GM18861 (cell line): ENCODE measurements at regions not wholly inside any gene's neighbourhood (a gene's known extent, or its start where the extent isn't known, plus 50 kb on each side); places are given as distances from the start of the nearest gene placed in this dataset.

Experiments
- ATAC-seq: cut with Tn5 transposase; IDR thresholded peaks from one replicate; pipeline ENCODE4 v1.9.1; 2021; ENCODE audit not compliant: unreplicated experiment

DNA sequence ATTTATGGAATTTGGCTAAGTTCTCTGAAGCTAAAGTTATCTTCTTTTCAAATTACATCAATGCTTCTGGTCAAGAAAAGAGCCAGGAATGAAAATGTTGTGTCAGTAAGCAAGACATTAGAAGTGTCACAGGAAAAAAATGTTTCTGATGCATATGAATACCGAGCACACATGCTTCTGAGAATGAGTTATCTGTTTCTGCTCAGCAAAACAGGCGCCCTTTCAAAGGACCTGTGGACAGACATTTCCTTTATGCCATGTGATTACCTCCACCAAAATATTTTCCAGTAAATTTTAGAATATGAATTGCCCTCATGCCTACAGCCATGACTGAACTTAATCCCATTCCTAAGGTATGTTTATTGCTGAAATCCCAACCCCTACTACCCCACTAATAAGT is 55.4 kb upstream of the RNF180 start:
- ATAC-seq: no peak

DNA sequence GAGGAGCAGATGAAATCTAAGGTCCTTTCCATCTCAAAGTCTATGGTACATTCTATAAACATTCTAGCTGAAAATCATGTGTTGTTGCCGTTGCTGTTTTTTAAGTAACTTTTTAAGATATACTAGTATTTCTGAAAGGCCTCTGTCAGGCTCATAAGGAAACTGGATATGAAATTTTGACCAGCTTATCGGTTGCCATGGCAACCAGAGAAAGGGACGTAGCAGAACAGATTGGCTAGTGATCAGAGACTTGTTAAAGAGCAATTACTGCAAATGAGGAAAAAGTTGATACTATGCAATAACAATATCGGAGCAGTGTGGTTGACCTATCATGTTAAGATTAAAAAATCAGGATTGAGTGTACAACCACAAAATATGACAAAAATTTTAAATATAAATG is 57.0 kb upstream of the RNF180 start:
- ATAC-seq: no peak

DNA sequence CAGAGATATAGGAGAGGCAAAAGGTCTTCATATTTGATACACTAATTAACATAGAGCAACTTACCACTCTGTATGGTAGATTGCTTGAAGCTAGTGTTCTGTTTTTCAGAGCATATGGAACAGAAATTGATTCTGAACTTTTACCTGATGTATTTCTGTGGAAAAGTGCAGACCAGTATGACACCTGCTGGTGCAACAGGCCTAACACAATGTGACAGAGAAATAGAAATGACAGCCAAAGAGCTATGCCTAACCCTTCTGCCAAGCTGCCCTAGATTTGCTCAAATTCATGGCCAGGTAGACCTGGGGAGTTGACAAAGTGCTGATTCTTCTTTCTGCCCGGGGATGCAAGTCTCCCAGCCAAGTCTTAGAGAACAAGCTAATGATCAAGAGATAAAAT is 65.4 kb upstream of the RNF180 start:
- no peak for ATAC-seq

DNA sequence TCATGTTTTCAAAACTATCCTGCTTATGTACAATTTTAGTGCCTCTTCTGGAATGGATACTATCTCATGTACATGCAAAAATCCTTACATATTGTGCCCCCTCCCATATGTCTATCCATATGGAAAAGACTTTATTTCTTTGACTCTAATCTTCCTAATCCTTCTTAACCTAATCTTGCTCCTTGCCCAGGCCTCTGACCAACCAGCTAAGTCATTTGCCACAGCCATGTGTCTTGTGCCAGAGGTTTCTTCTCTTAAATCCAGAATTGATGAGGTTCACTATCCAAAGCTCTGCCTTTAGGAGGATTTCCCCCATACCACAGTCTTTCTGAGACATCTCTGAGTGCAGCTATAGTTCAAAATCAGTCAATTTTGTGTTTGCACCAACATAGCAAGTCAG is 68.9 kb upstream of the RNF180 start:
- ATAC-seq: no peak

DNA sequence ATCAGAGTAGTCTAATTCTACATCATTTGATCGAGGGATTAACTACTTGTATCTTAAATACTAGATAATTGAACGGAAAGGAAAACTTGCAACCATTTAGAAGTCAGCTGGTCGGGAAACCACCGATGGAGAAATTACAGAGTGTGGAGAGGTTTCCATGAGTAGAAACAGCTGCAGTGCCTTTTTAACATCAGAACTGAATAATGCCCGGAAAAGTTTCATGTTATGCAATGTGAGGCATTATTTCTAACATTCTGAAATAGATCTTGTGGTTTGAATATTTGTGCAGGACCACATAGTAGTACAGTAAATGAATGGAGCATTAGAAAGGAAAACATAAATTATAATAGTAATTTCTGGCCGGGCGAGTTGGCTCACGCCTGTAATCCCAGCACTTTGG is 88.1 kb upstream of the RNF180 start:
- no peak for ATAC-seq

DNA sequence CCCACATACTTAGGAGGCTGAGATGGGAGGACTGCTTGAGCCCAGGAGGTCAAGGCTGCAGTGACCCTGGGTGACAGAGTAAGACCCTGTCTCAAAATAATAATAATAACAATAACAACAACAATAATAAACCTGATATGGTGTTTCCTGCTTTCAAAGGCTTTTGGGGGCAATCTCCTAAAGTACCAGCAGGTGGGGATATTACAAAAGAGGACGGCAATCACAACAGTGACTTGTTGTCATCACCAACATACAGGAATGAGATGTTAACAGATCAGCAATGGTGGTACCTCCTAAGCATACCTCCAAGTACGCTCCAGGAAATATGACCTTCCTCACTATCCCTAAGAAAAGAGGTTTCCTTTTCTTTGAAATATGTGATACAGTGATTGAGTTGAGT is 91.1 kb upstream of the RNF180 start:
- peak; percentile 88 for ATAC-seq

DNA sequence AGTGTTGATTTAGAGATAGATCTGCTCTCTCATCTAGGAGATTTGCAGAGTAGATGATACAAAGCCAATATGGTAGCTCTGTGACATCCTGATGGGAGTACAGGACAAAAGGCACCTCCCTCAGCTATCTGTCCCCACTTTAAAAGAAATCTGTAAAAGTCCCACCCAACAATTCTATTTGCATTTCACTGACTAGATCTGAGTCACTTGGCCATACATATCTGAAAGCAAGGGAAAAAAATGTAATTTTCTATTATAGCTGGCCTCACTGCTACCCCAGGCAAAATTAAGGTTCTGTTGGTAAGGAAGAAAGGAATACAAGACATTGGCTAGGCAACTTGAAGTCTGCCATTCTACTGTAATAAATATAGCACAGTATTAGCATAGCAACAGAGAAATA is 96.2 kb upstream of the RNF180 start:
- no peak for ATAC-seq

DNA sequence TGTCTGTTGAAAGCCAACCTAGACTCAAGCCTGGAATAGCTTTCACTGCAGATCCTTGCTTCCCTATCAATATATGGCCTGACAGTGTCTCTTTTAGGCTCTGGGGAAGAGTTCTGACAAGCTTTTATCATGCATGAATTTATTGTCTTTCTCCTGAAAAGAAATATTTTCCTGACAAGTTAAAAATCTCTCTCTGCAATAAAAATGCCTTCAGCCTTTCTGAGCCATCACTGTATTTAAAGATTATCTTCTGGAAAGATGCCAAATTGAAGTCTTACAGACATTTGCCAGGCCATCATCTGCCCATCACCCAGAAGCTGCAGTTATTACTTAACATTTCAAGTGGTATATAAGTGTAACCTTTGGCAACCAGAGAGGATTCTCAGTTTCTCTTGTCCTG is 88.1 kb upstream of the HTR1A start:
- ATAC-seq: no peak

DNA sequence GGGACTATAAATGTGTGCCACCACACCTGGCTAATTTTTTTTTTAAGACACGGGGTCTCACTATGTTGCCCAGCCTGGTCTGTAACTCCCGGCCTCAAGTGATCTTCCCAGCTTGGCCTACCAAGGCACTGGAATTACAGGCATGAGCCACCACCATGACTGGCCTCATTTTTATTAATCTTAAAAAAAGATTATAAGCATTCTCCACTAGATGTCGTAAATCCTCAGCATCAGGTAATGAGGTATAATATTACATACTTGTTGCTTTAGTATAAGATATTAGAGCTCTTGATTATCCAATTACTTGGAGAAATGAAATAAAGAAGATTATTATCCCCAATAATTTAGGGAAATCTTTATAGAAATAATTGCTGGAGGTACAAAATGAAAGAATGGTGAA is 78.2 kb upstream of the HTR1A start:
- ATAC-seq: no peak

DNA sequence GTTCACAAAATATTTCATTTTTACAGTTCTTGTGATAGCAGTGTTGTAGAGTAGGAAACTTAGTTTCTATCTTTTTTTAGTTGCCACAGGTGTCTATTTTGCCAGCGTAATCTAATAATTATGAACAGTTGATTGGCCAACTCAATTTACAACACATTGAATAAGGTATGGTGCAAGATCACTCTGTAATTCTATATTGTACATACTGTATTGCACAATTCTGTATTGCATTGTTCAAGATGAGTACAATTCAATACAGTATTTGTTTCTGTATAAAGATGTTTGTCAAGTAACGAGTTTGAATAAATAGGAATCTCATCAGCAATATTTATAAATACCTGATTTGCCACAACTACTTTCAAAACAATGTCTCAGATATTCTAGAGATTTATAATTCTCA is 64.2 kb upstream of the HTR1A start:
- no peak for ATAC-seq

DNA sequence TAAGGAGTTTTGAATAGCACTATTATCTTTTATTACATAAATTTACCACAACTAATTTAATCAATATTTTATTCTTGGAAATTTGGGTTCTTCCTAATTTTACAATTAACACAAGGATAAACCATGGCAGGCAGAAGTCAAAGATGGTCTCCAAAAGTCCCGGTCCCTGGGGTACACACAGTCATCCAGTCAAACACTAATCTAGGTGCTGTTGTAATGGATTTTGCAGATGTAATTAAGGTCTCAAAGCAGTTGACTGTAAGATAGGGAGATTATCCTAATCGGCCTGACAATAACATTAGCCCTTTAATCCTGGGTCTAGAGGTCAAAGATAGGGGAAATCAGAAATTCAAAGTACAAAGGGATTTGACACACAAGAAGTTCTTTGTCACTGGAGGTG is 57.5 kb upstream of the HTR1A start:
- ATAC-seq: no peak

DNA sequence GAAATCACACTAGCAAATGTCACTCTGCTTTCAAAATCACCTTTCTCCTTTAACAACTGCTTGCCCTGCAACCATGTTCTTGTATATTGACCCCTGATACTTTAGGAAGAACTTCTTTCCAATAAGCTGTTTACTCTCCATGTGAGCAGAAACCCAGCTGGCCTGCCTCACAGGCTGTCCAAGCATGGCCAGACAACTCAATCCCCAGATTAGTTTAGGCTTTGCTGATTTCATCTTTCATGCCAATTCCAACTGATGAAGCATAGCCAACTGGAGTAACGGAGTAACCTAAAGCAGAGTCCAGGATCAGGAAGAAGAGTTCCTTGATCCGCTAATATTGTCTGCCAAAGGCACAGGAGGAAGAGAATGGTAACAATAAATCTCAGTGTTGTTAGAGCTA is 56.7 kb upstream of the HTR1A start:
- ATAC-seq: no peak

DNA sequence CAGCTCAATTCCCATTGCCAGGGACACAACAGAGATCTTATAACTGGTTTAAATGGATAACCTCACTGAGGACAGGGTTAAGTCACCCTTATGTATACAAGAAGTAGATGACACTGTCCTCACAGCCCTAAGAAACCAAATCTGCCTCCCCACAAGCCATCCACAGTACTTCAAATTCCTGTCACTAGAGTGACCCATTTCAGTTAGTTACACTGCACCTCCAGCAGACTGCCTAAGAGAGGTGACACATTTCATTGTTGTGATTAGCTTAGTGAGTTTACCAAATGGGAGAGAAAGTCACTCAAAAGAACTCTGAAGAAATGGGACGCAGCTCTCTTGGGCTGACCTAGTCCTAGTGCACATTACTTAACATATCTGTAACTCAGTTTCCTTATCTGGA is 53.6 kb upstream of the HTR1A start:
- ATAC-seq: no peak
